Tibial artery (tissue), 4 donors: ENCODE measurements at regions not wholly inside any gene's neighbourhood (a gene's known extent, or its start where the extent isn't known, plus 50 kb on each side); places are given as distances from the start of the nearest gene placed in this dataset.

Experiments
- DNase-seq, 2 donors: peaks; one replicate each; pipeline ENCODE4 v3.0.0-alpha.2; 2019
- H3K27ac ChIP-seq, 2 donors: fragments of 200-600 bp; sonication (generic) in 1 of 2; 1 replicate in 1 of 2; 2 replicates in 1 of 2; pipeline ENCODE4 v1.5.1; 2018 to 2019; ENCODE audit warnings: mild to moderate bottlenecking in 1 of 2
- H3K27me3 ChIP-seq, 2 donors: fragments of 200-600 bp; sonication (generic) in 1 of 2; one replicate each; pipeline versions ENCODE4 v1.5.1 to v1.6.0; 2016 to 2019
- H3K36me3 ChIP-seq, 3 donors: fragments of 200-600 bp; sonication (generic) in 2 of 3; one replicate each; pipeline ENCODE4 v1.5.1; 2016 to 2019; ENCODE audit warnings: mild to moderate bottlenecking in 2 of 3
- H3K4me1 ChIP-seq, 4 donors: fragments of 200-600 bp; sonication (generic) in 2 of 4; 1 replicate in 3 of 4; 2 replicates in 1 of 4; pipeline ENCODE4 v1.5.1; 2016 to 2019
- H3K4me3 ChIP-seq, 2 donors: fragments of 200-600 bp; sonication (generic) in 1 of 2; 1 replicate in 1 of 2; 2 replicates in 1 of 2; pipeline ENCODE4 v1.5.1; 2018 to 2019; ENCODE audit warnings: mild to moderate bottlenecking in 2 of 2
- H3K9me3 ChIP-seq, 3 donors: fragments of 200-600 bp; sonication (generic) in 1 of 3; one replicate each; pipeline ENCODE4 v1.5.1; 2016 to 2019
- intact Hi-C: fragments of 100-400 bp; cut with DNase I; formaldehyde crosslinking; loops from one replicate; pipeline ENCODE4 v1.15.0; 2023; ENCODE audit warnings: low total_unique reads
- TF ChIP-seq, protein P1 (sequence below), 2 experiments: fragments of 200-600 bp in 1 of 2; fragments of 450-650 bp in 1 of 2; IDR thresholded peaks; one replicate each; pipeline ENCODE4 v1.5.1; 2017 to 2019; ENCODE audit warnings: antibody characterized with exemption in 2 of 2, mild to moderate bottlenecking in 1 of 2, moderate library complexity in 1 of 2

- Histone ChIP-seq H3K4me3 (no peak overlapping the region), H3K27ac (no peak overlapping the region), H3K9me3 (no peaks in the 10 kb centered on the region), H3K36me3 (no peaks in the 10 kb centered on the region), H3K27me3 (no peaks in the 10 kb centered on the region), H3K4me1 (no peaks in the 10 kb centered on the region)
- DNase-seq: no peak
- intact Hi-C loops: no loop called here
- TF ChIP-seq, protein P1, sequence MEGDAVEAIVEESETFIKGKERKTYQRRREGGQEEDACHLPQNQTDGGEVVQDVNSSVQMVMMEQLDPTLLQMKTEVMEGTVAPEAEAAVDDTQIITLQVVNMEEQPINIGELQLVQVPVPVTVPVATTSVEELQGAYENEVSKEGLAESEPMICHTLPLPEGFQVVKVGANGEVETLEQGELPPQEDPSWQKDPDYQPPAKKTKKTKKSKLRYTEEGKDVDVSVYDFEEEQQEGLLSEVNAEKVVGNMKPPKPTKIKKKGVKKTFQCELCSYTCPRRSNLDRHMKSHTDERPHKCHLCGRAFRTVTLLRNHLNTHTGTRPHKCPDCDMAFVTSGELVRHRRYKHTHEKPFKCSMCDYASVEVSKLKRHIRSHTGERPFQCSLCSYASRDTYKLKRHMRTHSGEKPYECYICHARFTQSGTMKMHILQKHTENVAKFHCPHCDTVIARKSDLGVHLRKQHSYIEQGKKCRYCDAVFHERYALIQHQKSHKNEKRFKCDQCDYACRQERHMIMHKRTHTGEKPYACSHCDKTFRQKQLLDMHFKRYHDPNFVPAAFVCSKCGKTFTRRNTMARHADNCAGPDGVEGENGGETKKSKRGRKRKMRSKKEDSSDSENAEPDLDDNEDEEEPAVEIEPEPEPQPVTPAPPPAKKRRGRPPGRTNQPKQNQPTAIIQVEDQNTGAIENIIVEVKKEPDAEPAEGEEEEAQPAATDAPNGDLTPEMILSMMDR (IDR thresholded peaks at IDR 0.05): no peak
These were observed 989.5 kb downstream of the MRPL39 start for GRCh38 chr21:24617819-24618218.

GRCh38 chr21:24594082-24594481 is 1013.2 kb downstream of the MRPL39 start:
- Histone ChIP-seq H3K9me3 (no peaks in the 10 kb centered on the region), H3K36me3 (no peaks in the 10 kb centered on the region), H3K4me3 (no peak overlapping the region), H3K4me1 (no peaks in the 10 kb centered on the region), H3K27me3 (no peaks in the 10 kb centered on the region), H3K27ac (no peak overlapping the region)
- TF ChIP-seq, protein P1 (IDR thresholded peaks at IDR 0.05): no peak
- DNase-seq: no peak
- intact Hi-C loops: no loop called here

- H3K4me1 ChIP-seq: no peaks in the 10 kb centered on the region
- intact Hi-C loops: no loop called here
- H3K27me3 ChIP-seq: no peaks in the 10 kb centered on the region
- no peaks in the 10 kb centered on the region for H3K9me3 ChIP-seq
- TF ChIP-seq, protein P1 (IDR thresholded peaks at IDR 0.05): no peak
- H3K4me3 ChIP-seq: no peak overlapping the region
- H3K27ac ChIP-seq: no peak overlapping the region
- no peak for DNase-seq
- H3K36me3 ChIP-seq: no peaks in the 10 kb centered on the region
These were observed 1017.0 kb downstream of the MRPL39 start for GRCh38 chr21:24590261-24590660.

DNA sequence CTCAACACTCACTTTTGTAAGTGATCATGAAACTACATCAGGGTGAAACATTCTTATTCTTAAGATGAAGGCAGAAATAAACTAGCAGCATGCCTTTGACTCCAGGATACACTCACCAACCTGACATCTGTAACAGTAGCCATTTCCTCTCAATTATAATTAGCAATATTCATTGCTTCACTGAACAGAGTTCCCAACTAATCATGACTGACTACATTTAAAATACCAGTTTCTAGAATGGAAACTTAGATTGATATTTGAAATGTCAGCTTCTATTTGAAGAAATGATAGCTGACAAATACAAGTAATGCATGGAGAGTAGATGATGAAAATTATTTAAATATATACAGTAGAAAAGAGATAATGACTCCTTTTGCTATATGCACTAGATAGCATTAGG is 1023.8 kb downstream of the MRPL39 start:
- Histone ChIP-seq H3K4me3 (no peak overlapping the region), H3K36me3 (no peaks in the 10 kb centered on the region), H3K27ac (no peak overlapping the region), H3K9me3 (no peaks in the 10 kb centered on the region), H3K4me1 (no peaks in the 10 kb centered on the region), H3K27me3 (no peaks in the 10 kb centered on the region)
- TF ChIP-seq, protein P1 (IDR thresholded peaks at IDR 0.05): no peak
- intact Hi-C loops: no loop called here
- no peak for DNase-seq

DNA sequence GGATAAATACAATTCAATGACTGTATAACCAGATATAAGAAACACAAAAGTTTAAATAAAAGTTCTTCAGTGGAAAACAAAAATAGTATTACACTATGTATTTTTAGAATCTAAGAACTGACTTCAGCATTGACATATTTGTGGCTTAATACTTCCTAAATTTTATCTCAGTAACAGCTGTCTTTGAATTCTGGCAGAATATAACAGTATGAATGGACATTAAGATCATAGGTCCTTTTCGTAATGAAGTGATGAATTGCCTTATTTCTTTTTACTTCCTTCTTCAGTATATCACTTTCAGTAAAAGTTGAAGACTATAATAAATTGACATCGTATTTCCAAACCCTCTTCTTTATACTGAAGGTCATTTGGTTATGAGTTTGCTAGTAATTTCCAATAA is 1030.0 kb downstream of the MRPL39 start:
- Histone ChIP-seq H3K36me3 (no peaks in the 10 kb centered on the region), H3K27ac (no peak overlapping the region), H3K4me3 (no peak overlapping the region), H3K27me3 (no peaks in the 10 kb centered on the region), H3K4me1 (no peaks in the 10 kb centered on the region), H3K9me3 (no peaks in the 10 kb centered on the region)
- intact Hi-C loops: no loop called here
- TF ChIP-seq, protein P1 (IDR thresholded peaks at IDR 0.05): no peak
- no peak for DNase-seq

GRCh38 chr21:24561291-24561690 is 1046.0 kb downstream of the MRPL39 start:
- H3K27ac ChIP-seq: no peak overlapping the region
- no peak for DNase-seq
- H3K36me3 ChIP-seq: no peaks in the 10 kb centered on the region
- H3K9me3 ChIP-seq: peaks cover 0 to 7% (median 2%) of the 10 kb centered on the region in 3 donors
- intact Hi-C loops: no loop called here
- TF ChIP-seq, protein P1 (IDR thresholded peaks at IDR 0.05): no peak
- no peaks in the 10 kb centered on the region for H3K27me3 ChIP-seq
- no peaks in the 10 kb centered on the region for H3K4me1 ChIP-seq
- no peak overlapping the region for H3K4me3 ChIP-seq
